Colonic mucosa (tissue), 4 donors: ENCODE measurements at regions not wholly inside any gene's neighbourhood (a gene's known extent, or its start where the extent isn't known, plus 50 kb on each side); places are given as distances from the start of the nearest gene placed in this dataset.

Experiments
- DNase-seq: peaks from one replicate; pipeline ENCODE4 v3.0.0-alpha.2; 2020
- H3K27ac ChIP-seq: fragments of 200-600 bp; one replicate; pipeline ENCODE4 v1.8.0; 2021
- H3K27me3 ChIP-seq: fragments of 200-600 bp; one replicate; pipeline ENCODE4 v1.8.0; 2021
- H3K36me3 ChIP-seq: fragments of 200-600 bp; one replicate; pipeline ENCODE4 v1.8.0; 2021
- H3K4me1 ChIP-seq: fragments of 200-600 bp; one replicate; pipeline ENCODE4 v1.8.0; 2021; ENCODE audit warnings: mild to moderate bottlenecking
- H3K4me3 ChIP-seq: fragments of 200-600 bp; one replicate; pipeline ENCODE4 v1.8.0; 2021
- H3K9ac ChIP-seq, 2 donors: one replicate each; pipeline ENCODE4 v1.7.0; 2013; ENCODE audit warnings: control low read depth in 2 of 2, low read depth in 2 of 2, low read length in 2 of 2
- H3K9me3 ChIP-seq: fragments of 200-600 bp; one replicate; pipeline ENCODE4 v1.8.0; 2021
- intact Hi-C: fragments of 100-400 bp; cut with DNase I; formaldehyde crosslinking; loops from one replicate; pipeline ENCODE4 v1.14.1; 2022
- TF ChIP-seq, protein P1 (sequence below): fragments of 200-600 bp; IDR thresholded peaks from one replicate; pipeline ENCODE4 v1.8.0; 2022; ENCODE audit warnings: antibody characterized with exemption, mild to moderate bottlenecking
- donor health status: healthy.
- donor health status: DM: no; HTN: no; CAD: no.
- donor health status: DM: no; HTN: no; CAD: no.

- TF ChIP-seq, protein P1, sequence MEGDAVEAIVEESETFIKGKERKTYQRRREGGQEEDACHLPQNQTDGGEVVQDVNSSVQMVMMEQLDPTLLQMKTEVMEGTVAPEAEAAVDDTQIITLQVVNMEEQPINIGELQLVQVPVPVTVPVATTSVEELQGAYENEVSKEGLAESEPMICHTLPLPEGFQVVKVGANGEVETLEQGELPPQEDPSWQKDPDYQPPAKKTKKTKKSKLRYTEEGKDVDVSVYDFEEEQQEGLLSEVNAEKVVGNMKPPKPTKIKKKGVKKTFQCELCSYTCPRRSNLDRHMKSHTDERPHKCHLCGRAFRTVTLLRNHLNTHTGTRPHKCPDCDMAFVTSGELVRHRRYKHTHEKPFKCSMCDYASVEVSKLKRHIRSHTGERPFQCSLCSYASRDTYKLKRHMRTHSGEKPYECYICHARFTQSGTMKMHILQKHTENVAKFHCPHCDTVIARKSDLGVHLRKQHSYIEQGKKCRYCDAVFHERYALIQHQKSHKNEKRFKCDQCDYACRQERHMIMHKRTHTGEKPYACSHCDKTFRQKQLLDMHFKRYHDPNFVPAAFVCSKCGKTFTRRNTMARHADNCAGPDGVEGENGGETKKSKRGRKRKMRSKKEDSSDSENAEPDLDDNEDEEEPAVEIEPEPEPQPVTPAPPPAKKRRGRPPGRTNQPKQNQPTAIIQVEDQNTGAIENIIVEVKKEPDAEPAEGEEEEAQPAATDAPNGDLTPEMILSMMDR: no peak
- no peaks in the 10 kb centered on the region for H3K36me3 ChIP-seq
- DNase-seq: no peak
- no peak overlapping the region for H3K27ac ChIP-seq
- H3K9me3 ChIP-seq: no peaks in the 10 kb centered on the region
- H3K4me3 ChIP-seq: no peak overlapping the region
- no peaks in the 10 kb centered on the region for H3K27me3 ChIP-seq
- no peaks in the 10 kb centered on the region for H3K4me1 ChIP-seq
- intact Hi-C loops: no loop called here
- H3K9ac ChIP-seq: no peak overlapping the region
Measured at GRCh38 chr22:48715511-48715910, 1112.2 kb downstream of the BRD1 start.

DNA sequence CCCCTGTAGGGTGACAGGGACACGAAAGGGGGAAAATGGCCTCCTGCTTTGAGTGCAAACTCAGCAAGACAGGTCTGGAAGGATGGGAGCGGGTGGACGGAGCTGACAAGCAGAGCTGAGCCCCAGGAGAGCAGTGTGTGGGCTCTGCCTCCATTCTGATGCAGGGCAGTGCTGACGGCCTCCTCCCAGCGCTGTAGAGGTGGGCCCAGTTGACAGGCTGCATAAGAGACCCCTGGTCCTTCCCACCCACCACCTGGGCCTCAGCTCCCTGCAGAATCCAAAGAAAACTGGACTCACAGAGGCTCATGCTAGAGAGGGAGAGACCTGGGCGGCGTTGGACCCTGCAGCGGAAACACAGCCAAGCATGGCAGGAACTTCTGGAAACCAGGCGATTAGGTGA is 1113.4 kb downstream of the BRD1 start:
- no peak for DNase-seq
- no peak overlapping the region for H3K27ac ChIP-seq
- TF ChIP-seq, protein P1: no peak
- intact Hi-C loops: no loop called here
- no peaks in the 10 kb centered on the region for H3K4me1 ChIP-seq
- H3K9me3 ChIP-seq: no peaks in the 10 kb centered on the region
- H3K36me3 ChIP-seq: no peaks in the 10 kb centered on the region
- no peaks in the 10 kb centered on the region for H3K27me3 ChIP-seq
- H3K9ac ChIP-seq: no peak overlapping the region
- H3K4me3 ChIP-seq: no peak overlapping the region

GRCh38 chr22:48713272-48714205 is 1114.1 kb downstream of the BRD1 start:
- DNase-seq: no peak
- Histone ChIP-seq H3K4me3 (no peak overlapping the region), H3K27me3 (no peaks in the 10 kb centered on the region), H3K4me1 (no peaks in the 10 kb centered on the region), H3K36me3 (no peaks in the 10 kb centered on the region), H3K9me3 (no peaks in the 10 kb centered on the region), H3K9ac (no peak overlapping the region), H3K27ac (no peak overlapping the region)
- intact Hi-C loops: no loop called here
- TF ChIP-seq, protein P1: no peak

DNA sequence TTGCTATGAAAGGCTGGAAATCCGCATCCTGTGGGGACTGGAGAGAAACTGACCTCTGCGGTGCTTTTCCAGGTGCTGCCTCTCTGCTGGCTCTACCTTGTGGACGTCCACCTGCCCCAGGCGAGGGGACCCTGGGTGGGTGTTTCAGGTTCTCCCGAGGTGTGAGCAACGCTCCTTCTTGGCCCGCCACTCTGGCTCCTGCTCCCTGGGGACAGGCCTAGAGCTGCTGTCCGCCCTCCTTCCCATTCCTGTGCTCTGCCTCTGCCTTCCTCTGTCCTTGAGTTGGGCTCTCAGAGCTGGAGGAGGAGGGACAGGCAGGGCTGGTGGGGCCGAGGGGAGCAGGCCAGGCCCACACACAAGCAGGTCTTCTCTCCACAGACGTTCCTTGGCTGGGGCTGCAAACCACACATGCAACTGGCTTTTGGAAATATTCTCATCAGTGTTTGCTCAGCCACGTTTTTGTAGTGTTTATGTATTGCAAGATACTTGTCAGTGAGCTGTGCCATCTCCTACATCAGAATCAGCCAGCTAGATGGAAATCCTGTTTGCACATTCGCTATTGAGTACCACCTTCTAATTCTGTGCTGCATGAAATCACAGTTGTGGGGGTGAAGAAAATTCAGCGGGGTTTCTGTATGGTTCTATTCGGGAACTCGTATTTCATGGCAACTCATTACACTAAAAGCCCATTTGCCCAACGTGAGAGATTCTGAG is 1115.0 kb downstream of the BRD1 start:
- TF ChIP-seq, protein P1: no peak
- intact Hi-C loops: no loop called here
- H3K4me1 ChIP-seq: no peaks in the 10 kb centered on the region
- DNase-seq: no peak
- H3K9ac ChIP-seq: no peak overlapping the region
- H3K27ac ChIP-seq: no peak overlapping the region
- no peak overlapping the region for H3K4me3 ChIP-seq
- no peaks in the 10 kb centered on the region for H3K27me3 ChIP-seq
- H3K9me3 ChIP-seq: no peaks in the 10 kb centered on the region
- H3K36me3 ChIP-seq: no peaks in the 10 kb centered on the region

GRCh38 chr22:48711669-48712068 is 1116.0 kb downstream of the BRD1 start:
- intact Hi-C loops: no loop called here
- H3K4me3 ChIP-seq: no peak overlapping the region
- no peak overlapping the region for H3K27ac ChIP-seq
- no peaks in the 10 kb centered on the region for H3K36me3 ChIP-seq
- no peak overlapping the region for H3K9ac ChIP-seq
- H3K4me1 ChIP-seq: no peaks in the 10 kb centered on the region
- no peaks in the 10 kb centered on the region for H3K9me3 ChIP-seq
- TF ChIP-seq, protein P1: no peak
- DNase-seq: no peak
- H3K27me3 ChIP-seq: no peaks in the 10 kb centered on the region
